Lower leg skin (tissue), 3 donors: ENCODE measurements at regions not wholly inside any gene's neighbourhood (a gene's known extent, or its start where the extent isn't known, plus 50 kb on each side); places are given as distances from the start of the nearest gene placed in this dataset.

Experiments used
- CTCF ChIP-seq, 3 donors: fragments of 450-650 bp; IDR thresholded peaks; one replicate each; pipeline ENCODE4 v1.5.1; 2016; ENCODE audit warnings: antibody characterized with exemption in 3 of 3, mild to moderate bottlenecking in 3 of 3, moderate library complexity in 2 of 3
- POLR2A ChIP-seq, 2 donors: fragments of 450-650 bp; IDR thresholded peaks; one replicate each; pipeline ENCODE4 v1.6.1; 2016 to 2017; ENCODE audit warnings: antibody characterized with exemption in 2 of 2, mild to moderate bottlenecking in 1 of 2, moderate library complexity in 1 of 2

- TF ChIP-seq POLR2A (IDR thresholded peaks at IDR 0.05), result no peak
- no peak for TF ChIP-seq CTCF (IDR thresholded peaks at IDR 0.05)
Observed at GRCh38 chr2:67215214-67216055, 181.7 kb upstream of the ETAA1 start.
